ENCODE measurements at regions not wholly inside any gene's neighbourhood (a gene's known extent, or its start where the extent isn't known, plus 50 kb on each side); places are given as distances from the start of the nearest gene placed in this dataset.

- Histone ChIP-seq H3K4me1 (no peaks in the 10 kb centered on the region), H3K27me3 (no peaks in the 10 kb centered on the region), H3K4me3 (no peak overlapping the region), H3K36me3 (no peaks in the 10 kb centered on the region), H3K9me3 (no peaks in the 10 kb centered on the region), H3K27ac (no peak overlapping the region)
- intact Hi-C loops (cut with DNase I) = no loop called here
- no peak for DNase-seq (ENCODE audit: extremely low spot score in 2 of 2)
- TF ChIP-seq POLR2A (IDR thresholded peaks at IDR 0.05) (no peak), POLR2AphosphoS5 (IDR thresholded peaks at IDR 0.05; ENCODE audit: insufficient read depth in 1 of 2, low read depth in 1 of 2) (no peak), CTCF (IDR thresholded peaks at IDR 0.05) (no peak)
Measured at GRCh38 chr21:28604946-28605537, 387.6 kb downstream of the LTN1 start.

GRCh38 chr21:28602546-28602945, 390.1 kb downstream of the LTN1 start:
- Histone ChIP-seq H3K4me1 (no peaks in the 10 kb centered on the region), H3K9me3 (no peaks in the 10 kb centered on the region), H3K27me3 (no peaks in the 10 kb centered on the region), H3K27ac (no peak overlapping the region), H3K36me3 (no peaks in the 10 kb centered on the region), H3K4me3 (no peak overlapping the region)
- DNase-seq (ENCODE audit: extremely low spot score in 2 of 2) = no peak
- intact Hi-C loops (cut with DNase I) = no loop called here
- TF ChIP-seq POLR2A (IDR thresholded peaks at IDR 0.05) = no peak
- no peak for TF ChIP-seq CTCF (IDR thresholded peaks at IDR 0.05)
- no peak for TF ChIP-seq POLR2AphosphoS5 (IDR thresholded peaks at IDR 0.05; ENCODE audit: insufficient read depth in 1 of 2, low read depth in 1 of 2)

- TF ChIP-seq POLR2A (IDR thresholded peaks at IDR 0.05) (no peak), CTCF (IDR thresholded peaks at IDR 0.05) (no peak), POLR2AphosphoS5 (IDR thresholded peaks at IDR 0.05; ENCODE audit: insufficient read depth in 1 of 2, low read depth in 1 of 2) (no peak)
- H3K36me3 ChIP-seq = no peaks in the 10 kb centered on the region
- H3K4me3 ChIP-seq = no peak overlapping the region
- DNase-seq (ENCODE audit: extremely low spot score in 2 of 2) = no peak
- H3K27me3 ChIP-seq = no peaks in the 10 kb centered on the region
- no peaks in the 10 kb centered on the region for H3K4me1 ChIP-seq
- intact Hi-C loops (cut with DNase I) = no loop called here
- no peak overlapping the region for H3K27ac ChIP-seq
- no peaks in the 10 kb centered on the region for H3K9me3 ChIP-seq
Measured at GRCh38 chr21:28598214-28598613, 394.5 kb downstream of the LTN1 start.

GRCh38 chr21:28592205-28592865, 400.3 kb downstream of the LTN1 start:
- TF ChIP-seq POLR2AphosphoS5 (IDR thresholded peaks at IDR 0.05; ENCODE audit: insufficient read depth in 1 of 2, low read depth in 1 of 2) (no peak), CTCF (IDR thresholded peaks at IDR 0.05) (no peak), POLR2A (IDR thresholded peaks at IDR 0.05) (no peak)
- no peaks in the 10 kb centered on the region for H3K9me3 ChIP-seq
- DNase-seq (ENCODE audit: extremely low spot score in 2 of 2) = no peak
- no peak overlapping the region for H3K27ac ChIP-seq
- H3K36me3 ChIP-seq = no peaks in the 10 kb centered on the region
- intact Hi-C loops (cut with DNase I) = no loop called here
- H3K4me1 ChIP-seq = peaks cover 13% of the 10 kb centered on the region
- H3K27me3 ChIP-seq = no peaks in the 10 kb centered on the region
- no peak overlapping the region for H3K4me3 ChIP-seq

GRCh38 chr21:28590676-28591075, 402.0 kb downstream of the LTN1 start:
- H3K27ac ChIP-seq = no peak overlapping the region
- no peak for DNase-seq (ENCODE audit: extremely low spot score in 2 of 2)
- H3K4me3 ChIP-seq = no peak overlapping the region
- H3K9me3 ChIP-seq = no peaks in the 10 kb centered on the region
- H3K36me3 ChIP-seq = no peaks in the 10 kb centered on the region
- peaks cover 16% of the 10 kb centered on the region for H3K4me1 ChIP-seq
- no peak for TF ChIP-seq CTCF (IDR thresholded peaks at IDR 0.05)
- TF ChIP-seq POLR2AphosphoS5 (IDR thresholded peaks at IDR 0.05; ENCODE audit: insufficient read depth in 1 of 2, low read depth in 1 of 2) = no peak
- no peak for TF ChIP-seq POLR2A (IDR thresholded peaks at IDR 0.05)
- no peaks in the 10 kb centered on the region for H3K27me3 ChIP-seq
- intact Hi-C loops (cut with DNase I) = no loop called here

Data from vagina (tissue), 2 donors.